A673 (cell line): ENCODE measurements at regions not wholly inside any gene's neighbourhood (a gene's known extent, or its start where the extent isn't known, plus 50 kb on each side); places are given as distances from the start of the nearest gene placed in this dataset.

Experiments used
- EZH2 ChIP-seq: fragments of 200-600 bp; sonication (generic); IDR thresholded peaks from 2 replicates; pipeline ENCODE4 v1.6.1; 2017; ENCODE audit warnings: borderline replicate concordance, low read depth, mild to moderate bottlenecking, mixed read lengths, antibody characterized with exemption, low read length; ENCODE audit not compliant: poor library complexity, severe bottlenecking
- TF ChIP-seq, protein P1 (sequence below): fragments of 300-800, 200-600 bp; sonication (generic); conservative IDR thresholded peaks from 2 replicates; pipeline ENCODE4 v1.5.1; 2017; ENCODE audit warnings: low read depth, mild to moderate bottlenecking, antibody characterized with exemption, low read length, moderate library complexity, mixed read lengths

GRCh38 chr1:208300084-208300770 lies 56.0 kb upstream of the PLXNA2 start:
- TF ChIP-seq EZH2, result no peak
- TF ChIP-seq, protein P1, sequence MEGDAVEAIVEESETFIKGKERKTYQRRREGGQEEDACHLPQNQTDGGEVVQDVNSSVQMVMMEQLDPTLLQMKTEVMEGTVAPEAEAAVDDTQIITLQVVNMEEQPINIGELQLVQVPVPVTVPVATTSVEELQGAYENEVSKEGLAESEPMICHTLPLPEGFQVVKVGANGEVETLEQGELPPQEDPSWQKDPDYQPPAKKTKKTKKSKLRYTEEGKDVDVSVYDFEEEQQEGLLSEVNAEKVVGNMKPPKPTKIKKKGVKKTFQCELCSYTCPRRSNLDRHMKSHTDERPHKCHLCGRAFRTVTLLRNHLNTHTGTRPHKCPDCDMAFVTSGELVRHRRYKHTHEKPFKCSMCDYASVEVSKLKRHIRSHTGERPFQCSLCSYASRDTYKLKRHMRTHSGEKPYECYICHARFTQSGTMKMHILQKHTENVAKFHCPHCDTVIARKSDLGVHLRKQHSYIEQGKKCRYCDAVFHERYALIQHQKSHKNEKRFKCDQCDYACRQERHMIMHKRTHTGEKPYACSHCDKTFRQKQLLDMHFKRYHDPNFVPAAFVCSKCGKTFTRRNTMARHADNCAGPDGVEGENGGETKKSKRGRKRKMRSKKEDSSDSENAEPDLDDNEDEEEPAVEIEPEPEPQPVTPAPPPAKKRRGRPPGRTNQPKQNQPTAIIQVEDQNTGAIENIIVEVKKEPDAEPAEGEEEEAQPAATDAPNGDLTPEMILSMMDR, result no peak
